ENCODE measurements at regions not wholly inside any gene's neighbourhood (a gene's known extent, or its start where the extent isn't known, plus 50 kb on each side); places are given as distances from the start of the nearest gene placed in this dataset.

GRCh38 chr2:154974041-154974440 lies 275.5 kb downstream of the KCNJ3 start:
- dilution Hi-C loops (cut with HindIII; ENCODE audit: low sequenced_read_pairs, unreplicated experiment): no loop called here
- CTCF ChIA-PET: no interaction called here

More at GRCh38 chr2:154974041-154974440, 275.5 kb downstream of the KCNJ3 start:
- H4K5ac ChIP-seq (ENCODE audit: low read depth, low read length): no peak overlapping the region
- no peak overlapping the region for H3K27ac ChIP-seq (ENCODE audit: insufficient read depth, low read length)
- POLR2A ChIA-PET (ENCODE audit: unreplicated experiment): no interaction called here
- no peak overlapping the region for H2AK9ac ChIP-seq (replicated peaks; ENCODE audit: low read depth, low read length, poor library complexity)
- H3K4me2 ChIP-seq (ENCODE audit: low read depth, low read length): no peak overlapping the region
- no peaks in the 10 kb centered on the region for H4K20me1 ChIP-seq (ENCODE audit: insufficient read depth, low read length)
- H2BK120ac ChIP-seq (ENCODE audit: low read depth, low read length): no peak overlapping the region
- no peak for TF ChIP-seq ELK1 (IDR thresholded peaks at IDR 0.05; ENCODE audit: borderline replicate concordance, low read depth, low read length)
- TF ChIP-seq FOS (IDR thresholded peaks at IDR 0.05; ENCODE audit: low read depth, low read length): no peak
- H3K36me3 ChIP-seq (ENCODE audit: control insufficient read depth, insufficient read depth, low read length): no peaks in the 10 kb centered on the region
- in situ Hi-C loops (cut with MboI; ENCODE audit: low sequenced_read_pairs) (no loop called here), intact Hi-C loops (cut with micrococcal nuclease) (no loop called here)
- H3K9me1 ChIP-seq (ENCODE audit: insufficient read depth, low read length): no peaks in the 10 kb centered on the region
- H3K9ac ChIP-seq (ENCODE audit: low read depth, low read length): no peak overlapping the region
- no peak overlapping the region for H2AK5ac ChIP-seq (ENCODE audit: low read depth, low read length)
- BruUV-seq (replicated peaks): no TSS peak
- H2BK15ac ChIP-seq (ENCODE audit: low read depth, low read length): no peak overlapping the region
- no peak for ATAC-seq (ENCODE audit: low read depth)
- WGBS, 2 experiments (ENCODE audit: extremely low coverage in 2 of 2, insufficient read length in 1 of 2): no CpG with 5 or more reads among the region's 2 CpGs
- H3K56ac ChIP-seq (ENCODE audit: extremely low read depth, insufficient read depth, low read length): no peak overlapping the region
- H2BK5ac ChIP-seq (ENCODE audit: low read depth, low read length, poor library complexity, severe bottlenecking): no peak overlapping the region
- no peaks in the 10 kb centered on the region for H3K27me3 ChIP-seq (ENCODE audit: control insufficient read depth, insufficient read depth, low read length)
- H3K14ac ChIP-seq (replicated peaks; ENCODE audit: low read depth, low read length): no peak overlapping the region
- no peak overlapping the region for H3K18ac ChIP-seq (ENCODE audit: low read depth, low read length)
- no peak overlapping the region for H4K8ac ChIP-seq (ENCODE audit: low read depth in 2 of 2, low read length in 2 of 2)
- no peak overlapping the region for H4K91ac ChIP-seq (ENCODE audit: insufficient read depth, low read depth, low read length)
- no peak for DNase-seq
- no peak overlapping the region for H3K4me3 ChIP-seq (ENCODE audit: insufficient read depth, low read depth, low read length)
- H2BK20ac ChIP-seq (ENCODE audit: low read depth, low read length): no peak overlapping the region
- no peak overlapping the region for H3K23ac ChIP-seq (ENCODE audit: low read depth, low read length)
- H3K4ac ChIP-seq (ENCODE audit: low read depth, low read length): no peak overlapping the region
- H3K4me1 ChIP-seq (ENCODE audit: control insufficient read depth, insufficient read depth, low read length): no peaks in the 10 kb centered on the region
- H3K79me1 ChIP-seq (ENCODE audit: low read depth in 1 of 2, low read length in 2 of 2): no peaks in the 10 kb centered on the region
- peaks cover 5% of the 10 kb centered on the region; the same call in 1 of the 2 replicates for H3K9me3 ChIP-seq (ENCODE audit: control insufficient read depth, insufficient read depth, low read length)
- no peak overlapping the region for H2AFZ ChIP-seq (replicated peaks; ENCODE audit: low read length, poor library complexity)

Measured in IMR-90 (cell line).